Endothelial cell of umbilical vein (primary cell): ENCODE measurements at regions not wholly inside any gene's neighbourhood (a gene's known extent, or its start where the extent isn't known, plus 50 kb on each side); places are given as distances from the start of the nearest gene placed in this dataset.
A peak's percentile ranks its signal among the peaks of the same experiment; 100 is the strongest.

ENCODE experiments used
- BruUV-seq: library from RNA; stranded (reverse); fragments of 400-500 nt; replicated peaks from 2 replicates; lab custom pipeline; 2021; lab: Mats Ljungman, UMichigan
- CTCF ChIA-PET: fragments of 300-600, 350-600 bp; sonication (Branson Sonifier 250); formaldehyde crosslinking; loops from one replicate; lab custom pipeline; 2021; ENCODE audit warnings: antibody characterized with exemption, inconsistent platforms; lab: Charles Lee
- POLR2A ChIA-PET: fragments of 300-600, 350-600 bp; sonication (Branson Sonifier 250); formaldehyde crosslinking; loops from one replicate; lab custom pipeline; 2021; ENCODE audit warnings: antibody characterized with exemption, inconsistent platforms; lab: Charles Lee
- DNase-seq: peaks from one replicate; pipeline ENCODE4 v3.0.0-alpha.2; 2011; ENCODE audit warnings: low read depth, low spot score
- FAIRE-seq: peaks from 2 replicates; lab custom pipeline; 2011; peaks lifted over from hg19 to GRCh38; lab: Jason Lieb, UNC
- H2AFZ ChIP-seq: 2 replicates; pipeline ENCODE4 v1.6.0; 2012; ENCODE audit warnings: low read depth, low read length, control low read depth, inconsistent platforms
- H3K27ac ChIP-seq: 2 replicates; pipeline ENCODE4 v1.5.1; 2011; ENCODE audit warnings: low read depth, mild to moderate bottlenecking, control low read depth, low read length, moderate library complexity; ENCODE audit not compliant: insufficient read depth
- H3K27me3 ChIP-seq, 2 experiments: 2 replicates each; pipeline versions ENCODE4 v1.6.0 to v1.6.1; 2011; ENCODE audit warnings: low read length in 2 of 2, mixed read lengths in 1 of 2; ENCODE audit not compliant: control insufficient read depth in 2 of 2, insufficient read depth in 2 of 2
- H3K36me3 ChIP-seq, 2 experiments: 2 replicates in 1 of 2; 3 replicates in 1 of 2; pipeline ENCODE4 v1.5.1; 2011; ENCODE audit warnings: low read length in 2 of 2, mild to moderate bottlenecking in 1 of 2, moderate library complexity in 1 of 2; ENCODE audit not compliant: control insufficient read depth in 2 of 2, insufficient read depth in 2 of 2; ENCODE audit errors: extremely low read depth in 1 of 2
- H3K4me1 ChIP-seq: 3 replicates; pipeline ENCODE4 v1.5.1; 2011; ENCODE audit warnings: mild to moderate bottlenecking, low read length; ENCODE audit not compliant: control insufficient read depth, insufficient read depth; ENCODE audit errors: extremely low read depth
- H3K4me2 ChIP-seq: 2 replicates; pipeline ENCODE4 v1.6.1; 2011; ENCODE audit warnings: low read length, control low read depth, mixed read lengths; ENCODE audit not compliant: insufficient read depth
- H3K4me3 ChIP-seq, 3 experiments: fragments of 200-600 bp in 1 of 3; sonication (generic), shearing (Covaris generic) in 1 of 3; replicated peaks in 1 of 3; 2 replicates each; pipeline ENCODE4 v1.5.1; 2011 to 2016; ENCODE audit warnings: control low read depth in 3 of 3, low read length in 3 of 3, mild to moderate bottlenecking in 2 of 3, inconsistent platforms in 1 of 3, low read depth in 1 of 3, moderate library complexity in 1 of 3; ENCODE audit not compliant: insufficient read depth in 1 of 3
- H3K79me2 ChIP-seq: 2 replicates; pipeline ENCODE4 v1.6.0; 2012; ENCODE audit warnings: low read length, inconsistent platforms; ENCODE audit not compliant: control insufficient read depth, insufficient read depth
- H3K9ac ChIP-seq: replicated peaks from 2 replicates; pipeline ENCODE3; 2011; ENCODE audit warnings: low read length, control low read depth; ENCODE audit not compliant: insufficient read depth; ENCODE audit errors: extremely low read depth
- H3K9me1 ChIP-seq: replicated peaks from 3 replicates; pipeline ENCODE4 v1.6.0; 2011; ENCODE audit warnings: mild to moderate bottlenecking, low read length; ENCODE audit not compliant: control insufficient read depth, insufficient read depth; ENCODE audit errors: extremely low read depth
- H3K9me3 ChIP-seq: replicated peaks from 2 replicates; pipeline ENCODE4 v1.5.1; 2012; ENCODE audit warnings: low read length, inconsistent platforms; ENCODE audit not compliant: control insufficient read depth, insufficient read depth
- H4K20me1 ChIP-seq: replicated peaks from 2 replicates; pipeline ENCODE3; 2011; ENCODE audit warnings: mild to moderate bottlenecking, low read length; ENCODE audit not compliant: control insufficient read depth, insufficient read depth; ENCODE audit errors: extremely low read depth
- CTCF ChIP-seq, 2 donors: IDR thresholded peaks; 1 replicate in 1 of 2; 2 replicates in 1 of 2; pipeline ENCODE4 v1.5.1; 2011; ENCODE audit warnings: low read length in 2 of 2, mild to moderate bottlenecking in 2 of 2, moderate library complexity in 2 of 2, control low read depth in 1 of 2, inconsistent platforms in 1 of 2, low read depth in 1 of 2; ENCODE audit not compliant: insufficient read depth in 1 of 2; ENCODE audit errors: extremely low read depth in 1 of 2
- EZH2 ChIP-seq: IDR thresholded peaks from 2 replicates; pipeline ENCODE4 v1.6.1; 2012; ENCODE audit warnings: borderline replicate concordance, low read depth, mild to moderate bottlenecking, moderate library complexity, low read length, inconsistent platforms; ENCODE audit not compliant: severe bottlenecking
- FOS ChIP-seq: IDR thresholded peaks from 2 replicates; pipeline ENCODE4 v1.6.1; 2011; ENCODE audit warnings: mild to moderate bottlenecking, low read length, moderate library complexity, borderline replicate concordance; ENCODE audit not compliant: insufficient read depth
- GATA2 ChIP-seq: IDR thresholded peaks from 2 replicates; pipeline ENCODE4 v1.7.0; 2011; ENCODE audit warnings: low read depth, mild to moderate bottlenecking, moderate library complexity, mixed read lengths, low read length; ENCODE audit not compliant: insufficient read length, insufficient read depth
- JUN ChIP-seq: IDR thresholded peaks from 2 replicates; pipeline ENCODE4 v1.6.1; 2011; ENCODE audit warnings: borderline replicate concordance, low read depth; ENCODE audit not compliant: insufficient read length, insufficient read depth
- MAX ChIP-seq: IDR thresholded peaks from 2 replicates; pipeline ENCODE4 v1.6.1; 2011; ENCODE audit not compliant: insufficient read depth, insufficient read length
- MYC ChIP-seq: IDR thresholded peaks from one replicate; pipeline ENCODE4 v1.6.1; 2011; ENCODE audit warnings: mild to moderate bottlenecking, low read depth, low read length
- POLR2A ChIP-seq: IDR thresholded peaks from 2 replicates; pipeline ENCODE4 v1.6.1; 2012; ENCODE audit warnings: low read depth, mild to moderate bottlenecking, control low read depth, low read length
- POLR2AphosphoS5 ChIP-seq: IDR thresholded peaks from 2 replicates; pipeline ENCODE4 v1.6.1; 2012; ENCODE audit warnings: low read depth, mild to moderate bottlenecking, control low read depth, low read length, moderate library complexity; ENCODE audit not compliant: insufficient read depth
- dilution Hi-C: fragments of 300-500 bp; cut with MboI; formaldehyde crosslinking; loops from one replicate; pipeline ENCODE4 v1.15.0; 2019; ENCODE audit warnings: low sequenced_read_pairs; ENCODE audit not compliant: extremely low pct_ligation_motif_present
- intact Hi-C: fragments of 100-400 bp; cut with micrococcal nuclease; formaldehyde crosslinking; loops from one replicate; pipeline ENCODE4 v1.10.0; 2022

- H3K4me3 ChIP-seq = no peak overlapping the region
- H3K4me2 ChIP-seq = no peak overlapping the region
- H3K9me1 ChIP-seq = no peaks in the 10 kb centered on the region
- no peaks in the 10 kb centered on the region for H3K27me3 ChIP-seq
- no peak overlapping the region for H3K9ac ChIP-seq
- no peaks in the 10 kb centered on the region for H3K36me3 ChIP-seq
- no peaks in the 10 kb centered on the region for H3K79me2 ChIP-seq
- no peaks in the 10 kb centered on the region for H3K4me1 ChIP-seq
- H2AFZ ChIP-seq = no peak overlapping the region
- DNase-seq (no peak), FAIRE-seq (no peak)
- no peaks in the 10 kb centered on the region for H4K20me1 ChIP-seq
- H3K27ac ChIP-seq = no peak overlapping the region
- no peak for TF ChIP-seq POLR2A
- TF ChIP-seq JUN = peak; percentile 29
- no peak for TF ChIP-seq GATA2
- no peaks in the 10 kb centered on the region for H3K9me3 ChIP-seq
- dilution Hi-C loops (no loop called here), intact Hi-C loops (no loop called here)
- ChIA-PET POLR2A (no interaction called here), CTCF (no interaction called here)
- no TSS peak for BruUV-seq
Observed at GRCh38 chr5:96509316-96509715, 76.3 kb upstream of the PCSK1 start.

GRCh38 chr5:96509721-96510350, 76.8 kb upstream of the PCSK1 start:
- Histone ChIP-seq H3K36me3 (no peaks in the 10 kb centered on the region), H3K27ac (no peak overlapping the region), H4K20me1 (no peaks in the 10 kb centered on the region), H3K9ac (no peak overlapping the region), H3K4me1 (no peaks in the 10 kb centered on the region), H3K79me2 (no peaks in the 10 kb centered on the region), H3K9me1 (no peaks in the 10 kb centered on the region), H2AFZ (no peak overlapping the region), H3K27me3 (no peaks in the 10 kb centered on the region), H3K4me3 (no peak overlapping the region), H3K9me3 (no peaks in the 10 kb centered on the region), H3K4me2 (no peak overlapping the region)
- DNase-seq (no peak), FAIRE-seq (peak; percentile 67)
- ChIA-PET POLR2A (interaction anchor here (0.6 kb wide), 1 partner anchor 8 kb away, joined by 3 read pairs; no protein-coding TSS in a partner anchor), CTCF (no interaction called here)
- TF ChIP-seq FOS = no peak
- no peak for TF ChIP-seq JUN
- no peak for TF ChIP-seq CTCF (IDR thresholded peaks at IDR 0.05; ENCODE audit: extremely low read depth in 1 of 2, insufficient read depth in 1 of 2, low read depth in 1 of 2, low read length in 2 of 2)
- TF ChIP-seq MAX = no peak
- TF ChIP-seq POLR2AphosphoS5 = no peak
- no peak for TF ChIP-seq EZH2
- TF ChIP-seq POLR2A = no peak
- TF ChIP-seq GATA2 = no peak
- TF ChIP-seq MYC = no peak
- dilution Hi-C loops (no loop called here), intact Hi-C loops (no loop called here)
- BruUV-seq = no TSS peak
